Stimulated activated CD4-positive, alpha-beta T cell treated with anti-CD3 and anti-CD28 coated beads, TNF-alpha, amount 100 ng/mL, for 24 hours (primary cell): ENCODE measurements at regions not wholly inside any gene's neighbourhood (a gene's known extent, or its start where the extent isn't known, plus 50 kb on each side); places are given as distances from the start of the nearest gene placed in this dataset.
"Not testable (repeated sequence)": the region's sequence is repeated elsewhere in the genome, so short reads cannot be mapped to it uniquely, and the experiment has no call there.

ENCODE experiments used
- DNase-seq, 3 experiments: peaks; one replicate each; pipeline ENCODE4 v3.0.0-alpha.2; 2020; ENCODE audit warnings: low read depth in 3 of 3

DNA sequence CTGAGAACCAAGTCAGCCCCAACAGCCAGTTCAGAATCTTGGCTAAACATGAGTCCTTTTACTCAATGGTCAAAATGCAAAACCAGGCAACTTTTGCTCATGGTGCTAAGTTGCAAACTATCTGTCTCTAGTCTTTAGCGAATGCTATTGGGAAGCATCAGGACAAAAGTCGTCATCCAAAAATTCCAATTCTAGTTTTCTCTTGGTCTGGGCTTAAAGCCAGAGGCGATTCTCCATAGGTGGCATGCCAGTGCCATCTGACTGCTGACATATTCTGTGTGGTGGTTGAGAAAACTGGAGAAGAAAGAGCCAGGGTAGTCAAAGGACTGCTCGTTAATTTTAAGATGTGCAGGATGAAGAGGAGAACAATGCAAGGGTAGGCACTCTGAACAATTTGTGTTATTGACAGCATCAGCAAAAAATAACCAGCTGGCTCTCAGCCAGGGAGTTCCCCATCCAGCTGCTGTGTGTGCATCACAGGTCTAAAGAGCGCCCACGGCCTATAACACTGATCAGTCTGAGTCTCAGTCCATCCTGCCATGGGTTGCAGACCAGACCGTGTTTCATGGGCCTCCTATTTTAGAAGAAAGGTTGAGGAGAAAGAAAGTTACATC is 313.6 kb downstream of the ALDH8A1 start:
- peak in 2 of 3 experiments; percentile 10 to 12 for DNase-seq

- no peak for DNase-seq
These were observed 314.9 kb downstream of the ALDH8A1 start for GRCh38 chr6:134634966-134635365.

DNA sequence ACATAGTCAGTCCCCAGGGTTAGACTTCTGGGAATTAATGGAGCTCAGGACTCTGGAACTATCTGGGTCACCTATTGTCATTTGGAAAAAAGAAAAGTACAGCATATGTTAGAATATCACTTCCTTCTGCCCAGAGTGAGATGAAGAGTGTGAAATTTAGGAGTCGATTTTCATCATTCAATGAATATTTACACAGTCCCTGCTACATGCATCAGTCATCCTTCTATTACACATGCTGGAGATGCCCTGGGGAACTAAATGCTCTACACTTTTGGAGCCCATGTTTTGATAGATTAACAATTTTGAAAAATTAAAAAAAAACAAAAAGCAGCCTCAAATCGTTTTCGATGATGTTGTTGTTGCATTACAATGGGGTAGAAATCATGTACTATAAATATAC is 315.4 kb downstream of the ALDH8A1 start:
- DNase-seq, result no peak

GRCh38 chr6:134632982-134633940 is 315.3 kb upstream of the SGK1 start:
- peak in 1 of 3 experiments; percentile 38 for DNase-seq

GRCh38 chr6:134632024-134632423 is 314.1 kb upstream of the SGK1 start:
- DNase-seq, result no peak

- no peak for DNase-seq
These were observed 313.5 kb upstream of the SGK1 start for GRCh38 chr6:134631398-134631924.

GRCh38 chr6:134630508-134631121 is 312.7 kb upstream of the SGK1 start:
- no peak for DNase-seq

- no peak for DNase-seq
These were observed 310.2 kb upstream of the SGK1 start for GRCh38 chr6:134628154-134628553.

DNA sequence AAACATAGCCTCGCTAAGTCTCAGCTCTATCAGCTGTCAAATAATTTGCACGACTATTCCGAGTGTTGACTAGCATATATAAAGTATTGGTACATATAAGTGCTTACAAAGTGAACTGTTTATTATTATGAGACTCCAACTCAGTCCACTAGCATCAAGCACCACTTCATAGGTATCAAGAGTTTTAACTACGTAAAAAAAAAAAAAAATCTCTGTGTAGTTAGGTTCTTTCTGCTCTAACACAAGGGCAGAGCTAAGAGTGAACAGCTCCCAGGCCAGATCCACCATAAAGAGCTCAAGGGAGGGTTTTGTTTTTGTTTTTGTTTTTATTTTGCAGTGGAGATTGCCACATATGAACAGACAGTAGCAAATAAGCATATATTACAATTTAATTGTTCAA is 309.8 kb upstream of the SGK1 start:
- no peak for DNase-seq

GRCh38 chr6:134626589-134626988 is 308.7 kb upstream of the SGK1 start:
- DNase-seq, result no peak

GRCh38 chr6:134626086-134626485 is 308.2 kb upstream of the SGK1 start:
- no peak for DNase-seq

GRCh38 chr6:134624781-134625180 is 306.9 kb upstream of the SGK1 start:
- DNase-seq, result no peak

DNA sequence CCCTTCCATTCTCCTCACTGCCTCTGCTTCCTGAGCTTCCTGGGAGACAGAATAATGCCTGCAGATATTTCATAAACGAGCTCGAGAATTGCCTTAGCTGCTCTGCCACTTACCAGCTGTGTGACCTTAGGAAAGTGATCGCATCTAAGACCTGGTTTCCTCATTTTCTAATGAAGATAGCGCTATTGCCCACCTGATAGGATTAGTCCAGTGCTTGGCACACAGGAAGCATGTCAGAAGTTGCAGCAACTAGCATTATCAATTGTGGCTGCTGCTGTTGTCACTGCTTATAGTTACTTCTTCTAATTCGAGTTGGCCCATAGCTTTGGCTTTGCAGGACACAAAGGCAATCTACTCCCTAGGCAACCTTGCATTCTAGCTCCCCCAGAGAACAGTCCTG is 305.5 kb upstream of the SGK1 start:
- DNase-seq, result no peak

DNA sequence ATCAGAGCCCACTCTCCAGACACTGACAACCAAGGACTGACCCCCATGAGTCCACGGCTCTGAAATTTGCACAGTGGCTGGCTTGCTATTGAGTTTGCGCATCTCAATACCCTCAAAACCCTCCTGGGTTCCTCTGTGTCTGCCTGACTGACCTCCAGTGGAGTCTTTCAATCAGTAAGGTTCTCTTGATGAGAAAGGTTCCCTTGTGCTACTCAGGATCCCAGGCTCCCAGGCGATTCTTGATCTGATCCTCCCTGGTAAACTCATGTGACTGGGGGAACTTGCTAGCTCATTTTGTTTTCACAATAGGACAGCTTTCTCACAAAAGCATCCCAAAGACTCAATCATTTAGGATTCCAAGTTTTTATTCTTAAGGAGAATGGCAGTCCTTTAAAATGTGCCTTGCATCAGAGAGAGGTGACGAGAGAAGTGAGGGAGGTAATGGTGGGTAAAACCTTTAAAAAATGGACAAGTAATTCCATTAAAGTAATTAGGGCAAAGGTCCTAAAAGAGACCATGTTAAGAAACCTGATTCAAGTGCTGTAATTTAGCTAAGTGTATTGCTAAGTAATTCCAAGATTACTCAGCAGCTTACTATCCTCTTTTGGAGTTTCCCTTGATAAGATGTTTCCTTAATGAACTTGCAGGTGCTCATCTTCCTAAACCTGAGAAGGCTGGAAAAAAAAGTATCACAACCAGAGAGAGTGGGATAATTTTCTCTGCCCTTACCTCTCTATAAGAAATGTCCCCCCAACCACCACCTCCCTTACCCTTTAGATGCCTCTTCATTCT is 304.7 kb upstream of the SGK1 start:
- no peak for DNase-seq

GRCh38 chr6:134621858-134622257 is 303.9 kb upstream of the SGK1 start:
- DNase-seq, result no peak

GRCh38 chr6:134619789-134620188 is 301.9 kb upstream of the SGK1 start:
- DNase-seq, result no peak

DNA sequence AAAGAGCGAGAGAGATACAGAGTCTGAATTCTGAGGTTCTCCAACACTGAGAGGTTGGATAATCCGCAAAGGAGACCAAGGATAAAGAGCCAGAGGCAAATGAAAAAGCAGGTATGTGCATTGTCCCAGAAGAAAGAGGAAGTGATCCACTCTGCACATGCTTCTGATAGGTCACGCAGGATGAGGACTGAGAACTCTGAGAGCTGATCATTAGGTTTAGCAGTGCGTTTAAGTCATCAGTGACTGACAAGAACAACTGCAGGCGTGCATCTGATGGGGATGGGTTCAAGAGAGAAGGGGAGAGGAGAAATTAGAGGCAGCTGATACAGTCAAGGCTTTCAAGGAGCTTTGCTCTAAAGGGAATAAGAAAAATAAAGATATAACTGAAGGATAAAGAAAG is 301.2 kb upstream of the SGK1 start:
- no peak for DNase-seq

DNA sequence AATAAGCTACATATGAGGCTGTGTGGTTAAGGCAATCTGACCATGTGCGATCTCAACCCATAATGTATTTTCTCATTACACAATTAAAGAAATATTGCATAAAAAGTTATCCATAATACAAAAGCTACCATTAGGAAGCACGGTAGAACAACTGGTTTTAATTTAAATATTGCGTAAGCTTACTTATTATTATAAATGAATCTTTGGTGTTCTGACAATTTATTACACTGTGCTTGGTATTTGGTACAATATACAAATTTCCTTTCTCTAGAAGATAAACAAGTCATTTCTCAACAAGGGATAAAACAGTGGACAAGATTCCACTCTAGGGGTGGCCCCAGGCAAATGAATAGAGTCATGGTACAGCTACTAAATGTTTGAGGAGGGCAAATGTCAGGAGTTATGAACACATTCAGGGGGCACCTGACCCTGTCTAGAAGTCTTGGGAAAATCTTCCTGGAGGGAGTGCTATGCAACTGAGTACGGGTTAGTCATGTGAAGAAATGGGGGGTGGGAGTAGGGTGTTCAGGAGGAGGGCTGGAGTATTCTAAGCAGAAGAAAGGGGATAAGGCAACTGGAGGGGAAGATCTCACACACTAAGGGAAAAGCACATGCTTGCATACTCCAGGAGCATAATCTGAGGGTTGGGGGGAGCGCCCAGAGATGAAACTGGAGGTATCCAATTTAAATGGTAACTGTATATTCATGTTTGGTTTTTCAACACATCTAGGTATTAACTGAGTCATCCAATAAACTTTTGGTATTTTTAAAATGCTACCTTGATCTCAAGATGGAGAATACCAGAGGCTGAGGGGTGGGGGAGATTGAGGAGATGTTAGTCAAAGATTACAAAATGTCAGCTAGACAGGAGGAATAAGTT is 296.9 kb upstream of the SGK1 start:
- DNase-seq, result no peak

GRCh38 chr6:134612128-134612527 is 294.2 kb upstream of the SGK1 start:
- not testable (repeated sequence) for DNase-seq

GRCh38 chr6:134610411-134610810 is 292.5 kb upstream of the SGK1 start:
- DNase-seq, result no peak
